Suprapubic skin (tissue), 4 donors: ENCODE measurements at regions not wholly inside any gene's neighbourhood (a gene's known extent, or its start where the extent isn't known, plus 50 kb on each side); places are given as distances from the start of the nearest gene placed in this dataset.

Source experiments
- DNase-seq, 2 donors: peaks; one replicate each; pipeline ENCODE4 v3.0.0-alpha.2; 2019; ENCODE audit warnings: low spot score in 2 of 2
- H3K27ac ChIP-seq: fragments of 200-600 bp; sonication (generic); one replicate; pipeline ENCODE4 v1.5.1; 2019
- H3K27me3 ChIP-seq: fragments of 200-600 bp; sonication (generic); one replicate; pipeline ENCODE4 v1.5.1; 2019
- H3K36me3 ChIP-seq: fragments of 200-600 bp; sonication (generic); one replicate; pipeline ENCODE4 v1.5.1; 2019
- H3K4me1 ChIP-seq: fragments of 200-600 bp; sonication (generic); one replicate; pipeline ENCODE4 v1.5.1; 2019
- H3K4me3 ChIP-seq: fragments of 200-600 bp; sonication (generic); one replicate; pipeline ENCODE4 v1.5.1; 2019; ENCODE audit warnings: mild to moderate bottlenecking
- H3K9me3 ChIP-seq: fragments of 200-600 bp; sonication (generic); one replicate; pipeline ENCODE4 v1.5.1; 2019
- EP300 ChIP-seq: sonication (generic); formaldehyde crosslinking; IDR thresholded peaks from one replicate; pipeline ENCODE4 v1.6.1; 2017; ENCODE audit warnings: antibody characterized with exemption
- POLR2A ChIP-seq, 2 donors: fragments of 450-650 bp; IDR thresholded peaks; one replicate each; pipeline ENCODE4 v1.6.1; 2017; ENCODE audit warnings: antibody characterized with exemption in 2 of 2, mild to moderate bottlenecking in 2 of 2, moderate library complexity in 2 of 2
- POLR2AphosphoS5 ChIP-seq, 3 donors: sonication (generic); formaldehyde crosslinking; IDR thresholded peaks; one replicate each; pipeline ENCODE4 v1.6.1; 2017; ENCODE audit warnings: antibody characterized with exemption in 3 of 3
- WGBS: methylation state at CpG from one replicate; pipeline ENCODE4 v1.1.5; 2018; 5-methylcytosine and 5-hydroxymethylcytosine counted together
- TF ChIP-seq, protein P1 (sequence below), 2 donors: fragments of 200-600 bp in 1 of 2; fragments of 450-650 bp in 1 of 2; sonication (generic) in 1 of 2; IDR thresholded peaks; one replicate each; pipeline ENCODE4 v1.5.1; 2016 to 2019; ENCODE audit warnings: antibody characterized with exemption in 2 of 2, mild to moderate bottlenecking in 1 of 2, moderate library complexity in 1 of 2

DNA sequence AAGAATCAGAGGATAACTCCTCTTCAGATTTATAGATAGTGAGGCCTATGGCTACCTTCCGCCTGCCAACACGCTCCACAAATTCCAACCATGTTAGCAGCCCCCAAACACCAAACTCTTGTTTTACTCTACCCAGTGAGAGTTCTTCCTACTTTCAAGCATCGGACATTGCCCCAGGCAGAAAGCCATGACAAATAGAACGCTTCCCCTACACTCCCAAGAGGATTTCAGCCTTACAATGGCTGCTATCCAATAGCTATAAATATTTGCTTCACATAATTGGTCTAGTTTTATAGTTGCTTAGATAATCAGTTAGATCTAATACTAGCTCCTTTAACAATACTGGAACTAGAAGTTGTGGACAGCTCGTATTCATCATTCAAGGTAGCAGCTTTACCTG, 503.4 kb upstream of the VRK2 start:
- H3K36me3 ChIP-seq: no peaks in the 10 kb centered on the region
- no peak for DNase-seq
- H3K27ac ChIP-seq: no peak overlapping the region
- no peak overlapping the region for H3K4me3 ChIP-seq
- no peaks in the 10 kb centered on the region for H3K9me3 ChIP-seq
- TF ChIP-seq, protein P1, sequence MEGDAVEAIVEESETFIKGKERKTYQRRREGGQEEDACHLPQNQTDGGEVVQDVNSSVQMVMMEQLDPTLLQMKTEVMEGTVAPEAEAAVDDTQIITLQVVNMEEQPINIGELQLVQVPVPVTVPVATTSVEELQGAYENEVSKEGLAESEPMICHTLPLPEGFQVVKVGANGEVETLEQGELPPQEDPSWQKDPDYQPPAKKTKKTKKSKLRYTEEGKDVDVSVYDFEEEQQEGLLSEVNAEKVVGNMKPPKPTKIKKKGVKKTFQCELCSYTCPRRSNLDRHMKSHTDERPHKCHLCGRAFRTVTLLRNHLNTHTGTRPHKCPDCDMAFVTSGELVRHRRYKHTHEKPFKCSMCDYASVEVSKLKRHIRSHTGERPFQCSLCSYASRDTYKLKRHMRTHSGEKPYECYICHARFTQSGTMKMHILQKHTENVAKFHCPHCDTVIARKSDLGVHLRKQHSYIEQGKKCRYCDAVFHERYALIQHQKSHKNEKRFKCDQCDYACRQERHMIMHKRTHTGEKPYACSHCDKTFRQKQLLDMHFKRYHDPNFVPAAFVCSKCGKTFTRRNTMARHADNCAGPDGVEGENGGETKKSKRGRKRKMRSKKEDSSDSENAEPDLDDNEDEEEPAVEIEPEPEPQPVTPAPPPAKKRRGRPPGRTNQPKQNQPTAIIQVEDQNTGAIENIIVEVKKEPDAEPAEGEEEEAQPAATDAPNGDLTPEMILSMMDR (IDR thresholded peaks at IDR 0.05): no peak
- TF ChIP-seq POLR2AphosphoS5 (IDR thresholded peaks at IDR 0.05) (no peak), POLR2A (IDR thresholded peaks at IDR 0.05) (no peak), EP300 (no peak)
- H3K4me1 ChIP-seq: no peaks in the 10 kb centered on the region
- WGBS: 75% methylated on average over 5 of the region's 5 CpGs
- no peaks in the 10 kb centered on the region for H3K27me3 ChIP-seq

DNA sequence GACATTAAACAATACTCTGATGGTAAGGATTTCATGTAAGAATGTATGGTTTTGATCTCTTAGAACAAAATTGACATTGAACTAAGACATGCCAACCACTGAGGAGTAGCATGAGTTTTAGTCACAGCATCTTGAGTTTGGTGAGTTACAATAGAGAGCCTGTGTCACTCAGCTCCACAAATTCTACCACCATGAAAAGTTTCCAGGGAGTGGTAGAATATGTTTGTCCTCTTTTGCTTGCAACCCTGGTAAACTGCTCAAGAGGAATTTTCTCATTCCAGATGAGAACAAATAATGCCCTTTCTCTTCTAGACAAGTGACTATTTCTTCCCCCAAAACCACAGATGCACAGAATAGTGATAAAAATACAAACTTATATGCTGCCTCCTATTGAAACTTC, 502.0 kb upstream of the VRK2 start:
- DNase-seq: no peak
- Histone ChIP-seq H3K27me3 (no peaks in the 10 kb centered on the region), H3K27ac (no peak overlapping the region), H3K36me3 (no peaks in the 10 kb centered on the region), H3K4me1 (no peaks in the 10 kb centered on the region), H3K9me3 (no peaks in the 10 kb centered on the region), H3K4me3 (no peak overlapping the region)
- no peak for TF ChIP-seq EP300
- TF ChIP-seq, protein P1 (IDR thresholded peaks at IDR 0.05): no peak

DNA sequence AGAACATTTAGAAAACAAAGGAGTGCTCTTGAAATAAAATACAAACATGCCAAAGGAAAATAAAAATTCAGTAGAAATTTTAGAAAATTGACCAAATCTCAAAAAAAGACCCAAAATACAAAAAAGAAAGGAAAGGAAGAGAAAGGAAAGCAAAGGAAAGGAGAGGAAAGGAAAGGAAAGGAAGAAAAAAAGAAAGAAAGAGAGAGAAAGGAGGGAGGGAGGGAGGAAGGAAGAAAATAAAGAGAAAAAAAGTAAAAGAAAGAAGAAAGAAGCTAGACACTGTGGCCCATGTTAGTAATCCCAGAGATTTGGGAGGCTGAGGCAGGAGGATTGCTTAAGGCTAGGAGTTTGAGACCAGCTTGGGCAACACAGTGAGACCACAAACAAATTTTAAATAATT, 500.1 kb upstream of the VRK2 start:
- Histone ChIP-seq H3K27ac (no peak overlapping the region), H3K9me3 (no peaks in the 10 kb centered on the region), H3K36me3 (no peaks in the 10 kb centered on the region), H3K4me3 (no peak overlapping the region), H3K4me1 (no peaks in the 10 kb centered on the region), H3K27me3 (no peaks in the 10 kb centered on the region)
- TF ChIP-seq, protein P1 (IDR thresholded peaks at IDR 0.05): no peak
- TF ChIP-seq POLR2AphosphoS5 (IDR thresholded peaks at IDR 0.05) (no peak), POLR2A (IDR thresholded peaks at IDR 0.05) (no peak), EP300 (no peak)
- no peak for DNase-seq

DNA sequence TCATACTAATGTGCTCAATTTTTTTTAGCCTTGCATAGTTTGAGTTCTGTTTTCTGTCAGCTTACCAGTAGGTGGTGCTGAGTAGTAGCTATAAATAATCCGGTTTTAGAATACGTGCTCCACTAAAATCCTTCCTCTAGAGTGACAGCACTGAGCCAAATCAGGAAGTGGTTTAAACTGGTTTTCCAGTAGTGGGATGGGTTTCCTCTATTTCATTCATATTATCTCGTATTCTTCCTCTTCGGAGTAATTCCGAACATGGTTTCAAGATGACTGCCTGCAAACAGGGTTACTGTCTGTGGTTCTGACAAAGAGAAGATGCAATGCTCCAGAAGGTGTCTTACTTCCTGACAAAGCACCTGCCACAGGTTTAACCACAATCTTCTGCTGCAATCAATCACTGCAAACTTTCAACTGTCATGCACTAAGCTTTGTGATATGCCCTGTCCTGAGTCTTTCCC, 496.9 kb upstream of the VRK2 start:
- no peaks in the 10 kb centered on the region for H3K9me3 ChIP-seq
- no peaks in the 10 kb centered on the region for H3K4me1 ChIP-seq
- H3K36me3 ChIP-seq: no peaks in the 10 kb centered on the region
- no peaks in the 10 kb centered on the region for H3K27me3 ChIP-seq
- no peak overlapping the region for H3K27ac ChIP-seq
- TF ChIP-seq, protein P1 (IDR thresholded peaks at IDR 0.05): no peak
- TF ChIP-seq EP300: no peak
- TF ChIP-seq POLR2AphosphoS5 (IDR thresholded peaks at IDR 0.05): no peak
- no peak for TF ChIP-seq POLR2A (IDR thresholded peaks at IDR 0.05)
- DNase-seq: no peak
- WGBS: 46% methylated on average over 5 of the region's 5 CpGs
- H3K4me3 ChIP-seq: no peak overlapping the region

DNA sequence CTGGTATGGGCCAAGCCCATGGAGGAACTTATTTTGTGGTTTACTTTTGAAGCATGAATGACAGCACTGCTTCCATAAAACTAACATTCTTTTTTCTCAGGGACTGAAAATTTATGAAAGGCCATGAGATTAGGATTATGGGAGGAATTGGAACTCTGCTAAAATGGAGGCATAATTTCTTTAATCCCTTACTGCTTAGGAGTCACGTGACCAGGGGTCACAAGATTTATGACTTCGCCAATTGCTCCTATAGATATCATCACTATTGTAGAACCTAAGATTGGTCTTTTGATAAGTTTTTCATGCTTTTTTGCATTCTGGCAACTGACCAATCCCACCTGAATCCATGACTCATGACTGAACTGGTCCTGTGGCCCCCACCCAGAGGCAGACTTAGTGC, 495.7 kb upstream of the VRK2 start:
- Histone ChIP-seq H3K4me3 (no peak overlapping the region), H3K27ac (no peak overlapping the region), H3K4me1 (no peaks in the 10 kb centered on the region), H3K9me3 (no peaks in the 10 kb centered on the region), H3K36me3 (no peaks in the 10 kb centered on the region), H3K27me3 (no peaks in the 10 kb centered on the region)
- no peak for DNase-seq
- WGBS: 84% methylated on average over 2 of the region's 2 CpGs
- TF ChIP-seq POLR2A (IDR thresholded peaks at IDR 0.05): no peak
- TF ChIP-seq POLR2AphosphoS5 (IDR thresholded peaks at IDR 0.05): no peak
- TF ChIP-seq, protein P1 (IDR thresholded peaks at IDR 0.05): no peak
- TF ChIP-seq EP300: no peak
